Mucosa of descending colon (tissue), 3 donors: ENCODE measurements at regions not wholly inside any gene's neighbourhood (a gene's known extent, or its start where the extent isn't known, plus 50 kb on each side); places are given as distances from the start of the nearest gene placed in this dataset.
"Not testable (repeated sequence)": the region's sequence is repeated elsewhere in the genome, so short reads cannot be mapped to it uniquely, and the experiment has no call there.

ENCODE experiments used
- ATAC-seq: fragments of 200-7000 bp; cut with Tn5 transposase; one replicate; pipeline ENCODE4 v1.9.1; 2020; ENCODE audit warnings: mild to moderate bottlenecking, moderate library complexity
- DNase-seq, 3 donors: peaks; one replicate each; pipeline ENCODE4 v3.0.0-alpha.2; 2020
- H3K36me3 ChIP-seq: fragments of 200-600 bp; one replicate; pipeline ENCODE4 v1.8.0; 2021; ENCODE audit warnings: low read depth, mild to moderate bottlenecking
- H3K4me1 ChIP-seq: fragments of 200-600 bp; one replicate; pipeline ENCODE4 v1.8.0; 2021; ENCODE audit warnings: low read depth, mild to moderate bottlenecking
- H3K4me3 ChIP-seq: fragments of 200-600 bp; one replicate; pipeline ENCODE4 v1.8.0; 2021; ENCODE audit warnings: mild to moderate bottlenecking
- H3K9me3 ChIP-seq: fragments of 200-600 bp; one replicate; pipeline ENCODE4 v1.8.0; 2021; ENCODE audit warnings: mild to moderate bottlenecking
- intact Hi-C, 2 donors: fragments of 100-400 bp; cut with DNase I in 1 of 2; cut with micrococcal nuclease in 1 of 2; formaldehyde crosslinking; loops; one replicate each; pipeline versions ENCODE4 v1.11.0 to v1.11.1; 2022; cut with DNase I, micrococcal nuclease
- TF ChIP-seq, protein P1 (sequence below): fragments of 200-600 bp; IDR thresholded peaks from one replicate; pipeline ENCODE4 v1.8.0; 2022; ENCODE audit warnings: antibody characterized with exemption, mild to moderate bottlenecking
- donor health status: DM: no; HTN: no; CAD: no; lungs with moderate emphysema.
- donor health status: DM: no; HTN: no; CAD: no.
- donor health status: DM: no; HTN: yes; CAD: no.

DNA sequence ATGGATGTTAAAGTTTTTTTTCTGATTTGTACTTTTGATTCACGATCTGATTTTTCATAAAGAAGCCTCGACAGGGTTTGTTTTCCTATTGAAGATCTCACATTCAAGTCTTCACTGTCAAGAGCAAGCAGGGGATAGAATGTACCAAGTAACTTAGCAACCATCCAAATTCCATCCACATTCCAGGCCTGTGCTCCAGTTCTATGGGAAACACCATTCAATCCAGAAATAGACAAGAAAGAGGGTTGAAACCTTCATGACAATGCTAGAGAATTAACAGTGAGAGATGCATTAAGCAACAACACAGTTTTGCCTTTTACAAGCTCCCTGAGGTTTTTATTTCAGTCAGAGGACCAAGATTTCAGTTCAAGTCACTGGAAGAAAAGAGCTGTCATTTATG lies 300.2 kb downstream of the NEBL start:
- Histone ChIP-seq H3K4me1 (no peaks in the 10 kb centered on the region), H3K36me3 (no peaks in the 10 kb centered on the region), H3K9me3 (no peaks in the 10 kb centered on the region), H3K4me3 (no peak overlapping the region)
- TF ChIP-seq, protein P1, sequence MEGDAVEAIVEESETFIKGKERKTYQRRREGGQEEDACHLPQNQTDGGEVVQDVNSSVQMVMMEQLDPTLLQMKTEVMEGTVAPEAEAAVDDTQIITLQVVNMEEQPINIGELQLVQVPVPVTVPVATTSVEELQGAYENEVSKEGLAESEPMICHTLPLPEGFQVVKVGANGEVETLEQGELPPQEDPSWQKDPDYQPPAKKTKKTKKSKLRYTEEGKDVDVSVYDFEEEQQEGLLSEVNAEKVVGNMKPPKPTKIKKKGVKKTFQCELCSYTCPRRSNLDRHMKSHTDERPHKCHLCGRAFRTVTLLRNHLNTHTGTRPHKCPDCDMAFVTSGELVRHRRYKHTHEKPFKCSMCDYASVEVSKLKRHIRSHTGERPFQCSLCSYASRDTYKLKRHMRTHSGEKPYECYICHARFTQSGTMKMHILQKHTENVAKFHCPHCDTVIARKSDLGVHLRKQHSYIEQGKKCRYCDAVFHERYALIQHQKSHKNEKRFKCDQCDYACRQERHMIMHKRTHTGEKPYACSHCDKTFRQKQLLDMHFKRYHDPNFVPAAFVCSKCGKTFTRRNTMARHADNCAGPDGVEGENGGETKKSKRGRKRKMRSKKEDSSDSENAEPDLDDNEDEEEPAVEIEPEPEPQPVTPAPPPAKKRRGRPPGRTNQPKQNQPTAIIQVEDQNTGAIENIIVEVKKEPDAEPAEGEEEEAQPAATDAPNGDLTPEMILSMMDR = no peak
- DNase-seq = no peak
- intact Hi-C loops = no loop called here
- no peak for ATAC-seq

DNA sequence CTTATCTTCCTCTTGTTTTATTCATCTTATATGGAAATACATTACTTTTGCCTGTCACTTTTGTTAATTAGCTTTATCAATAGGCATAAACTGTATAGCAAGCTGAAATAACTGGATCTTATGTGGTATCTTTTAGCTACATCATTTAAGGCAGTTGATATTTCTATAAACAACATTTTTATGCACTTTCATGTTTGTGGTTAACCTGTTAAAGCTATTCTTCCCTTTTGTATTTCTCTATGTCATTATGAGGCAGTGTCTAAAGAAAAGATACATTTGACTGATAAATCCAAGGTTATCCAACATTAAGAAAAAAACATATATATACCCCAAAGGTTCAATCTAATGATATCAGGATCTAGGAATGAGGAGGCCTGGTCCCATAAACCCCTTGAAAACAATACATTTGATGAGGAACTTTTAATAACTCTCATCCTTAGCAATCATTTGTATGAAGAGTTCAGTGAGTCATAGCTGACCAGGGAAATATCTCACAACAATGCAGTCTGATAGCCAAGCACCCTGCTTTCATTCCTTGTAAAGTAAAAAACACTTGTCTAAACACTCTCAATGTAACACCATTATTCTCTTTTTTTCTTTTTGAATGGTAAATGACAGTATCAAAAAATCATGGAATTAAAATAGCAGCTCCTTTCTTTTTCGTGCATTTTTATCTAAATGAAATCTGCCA lies 300.9 kb downstream of the NEBL start:
- Histone ChIP-seq H3K4me3 (no peak overlapping the region), H3K36me3 (no peaks in the 10 kb centered on the region), H3K9me3 (no peaks in the 10 kb centered on the region), H3K4me1 (no peaks in the 10 kb centered on the region)
- intact Hi-C loops = no loop called here
- DNase-seq (no peak), ATAC-seq (no peak)
- TF ChIP-seq, protein P1 = no peak

DNA sequence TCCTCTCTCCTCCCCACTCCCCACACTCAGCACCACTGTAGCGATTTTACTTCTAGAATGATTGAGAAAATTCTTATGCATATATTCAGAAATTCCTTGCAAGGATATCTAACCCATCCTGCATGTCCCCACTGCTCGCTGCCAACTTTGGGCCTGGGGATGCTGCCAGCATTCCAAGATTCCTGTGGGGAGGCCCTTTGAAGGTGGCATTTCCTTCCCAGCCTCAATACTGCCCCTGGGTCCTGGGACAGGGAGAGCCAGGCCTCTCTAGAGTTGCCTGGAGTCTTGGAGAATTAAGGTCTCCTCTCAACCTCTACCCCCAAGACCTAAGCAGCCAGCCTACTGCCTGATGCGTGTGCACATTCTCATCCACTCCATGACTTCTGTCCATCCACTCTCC lies 303.5 kb downstream of the NEBL start:
- H3K9me3 ChIP-seq = no peaks in the 10 kb centered on the region
- DNase-seq (no peak), ATAC-seq (no peak)
- intact Hi-C loops = no loop called here
- TF ChIP-seq, protein P1 = no peak
- H3K4me3 ChIP-seq = no peak overlapping the region
- H3K36me3 ChIP-seq = no peaks in the 10 kb centered on the region
- H3K4me1 ChIP-seq = no peaks in the 10 kb centered on the region

DNA sequence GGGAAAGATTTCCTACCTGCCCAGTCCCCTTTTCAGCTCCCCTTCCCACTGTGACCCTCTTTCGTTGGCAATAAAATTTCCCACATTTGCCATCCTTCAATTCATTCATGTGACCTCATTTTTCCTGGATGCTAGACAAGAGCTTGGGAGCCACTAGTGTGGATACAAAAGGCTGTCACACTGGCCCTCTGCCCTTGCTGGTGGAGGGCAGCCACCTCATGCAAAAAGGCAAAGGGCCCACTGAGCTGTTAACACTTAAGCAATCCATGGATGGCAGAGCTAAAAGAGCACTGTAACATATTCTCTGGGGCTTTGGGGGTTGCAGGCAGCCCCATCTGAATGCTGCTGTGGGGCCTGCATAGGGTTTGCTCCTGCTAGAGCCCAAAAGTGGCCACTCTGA lies 315.1 kb downstream of the NEBL start:
- intact Hi-C loops = no loop called here
- H3K36me3 ChIP-seq = no peaks in the 10 kb centered on the region
- H3K9me3 ChIP-seq = peaks cover 14% of the 10 kb centered on the region
- ATAC-seq (no peak), DNase-seq (no peak)
- no peak overlapping the region for H3K4me3 ChIP-seq
- TF ChIP-seq, protein P1 = no peak
- H3K4me1 ChIP-seq = no peaks in the 10 kb centered on the region

GRCh38 chr10:20573924-20574323 lies 323.2 kb downstream of the NEBL start:
- Histone ChIP-seq H3K9me3 (no peaks in the 10 kb centered on the region), H3K36me3 (no peaks in the 10 kb centered on the region), H3K4me3 (no peak overlapping the region), H3K4me1 (no peaks in the 10 kb centered on the region)
- DNase-seq (no peak), ATAC-seq (no peak)
- intact Hi-C loops = no loop called here
- TF ChIP-seq, protein P1 = no peak

DNA sequence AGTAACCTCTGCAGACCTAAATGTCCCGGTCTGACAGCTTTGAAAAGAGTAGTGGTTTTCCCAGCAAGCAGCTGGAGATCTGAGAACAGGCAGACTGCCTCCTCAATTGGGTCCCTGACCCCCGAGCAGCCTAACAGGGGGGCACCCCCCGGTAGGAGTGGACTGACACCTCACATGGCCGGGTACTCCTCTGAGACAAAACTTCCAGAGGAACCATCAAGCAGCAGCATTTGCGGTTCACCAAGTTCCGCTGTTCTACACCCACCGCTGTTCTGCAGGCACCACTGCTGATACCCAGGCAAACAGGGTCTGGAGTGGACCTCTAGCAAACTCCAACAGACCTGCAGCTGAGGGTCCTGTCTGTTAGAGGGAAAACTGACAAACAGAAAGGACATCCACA lies 341.1 kb downstream of the NEBL start:
- H3K9me3 ChIP-seq, DNase-seq, ATAC-seq, intact Hi-C loops, H3K4me1 ChIP-seq, H3K36me3 ChIP-seq, H3K4me3 ChIP-seq: not testable (repeated sequence)
